Activated T-helper 9 cell treated with anti-CD3 and anti-CD28 coated beads, Interleukin-2, amount 50 U/mL, for 16 hours (primary cell): ENCODE measurements at regions not wholly inside any gene's neighbourhood (a gene's known extent, or its start where the extent isn't known, plus 50 kb on each side); places are given as distances from the start of the nearest gene placed in this dataset.
"Not testable (repeated sequence)": the region's sequence is repeated elsewhere in the genome, so short reads cannot be mapped to it uniquely, and the experiment has no call there.

Experiments used
- DNase-seq: peaks from one replicate; pipeline ENCODE4 v3.0.0-alpha.2; 2020; ENCODE audit warnings: low read depth

- no peak for DNase-seq
These were observed 533.9 kb downstream of the RFPL4B start for GRCh38 chr6:112881027-112881426.

- no peak for DNase-seq
These were observed 535.0 kb downstream of the RFPL4B start for GRCh38 chr6:112881828-112882780.

GRCh38 chr6:112883095-112883494 lies 536.0 kb downstream of the RFPL4B start:
- DNase-seq, result no peak

GRCh38 chr6:112886415-112886814 lies 539.3 kb downstream of the RFPL4B start:
- DNase-seq, result no peak

GRCh38 chr6:112887424-112887823 lies 540.3 kb downstream of the RFPL4B start:
- DNase-seq, result not testable (repeated sequence)

GRCh38 chr6:112899541-112899940 lies 552.4 kb downstream of the RFPL4B start:
- no peak for DNase-seq

- DNase-seq, result no peak
These were observed 556.2 kb downstream of the RFPL4B start for GRCh38 chr6:112903361-112903760.

- DNase-seq, result no peak
These were observed 559.6 kb downstream of the RFPL4B start for GRCh38 chr6:112906726-112907125.

- no peak for DNase-seq
These were observed 562.7 kb downstream of the RFPL4B start for GRCh38 chr6:112909781-112910180.

- no peak for DNase-seq
These were observed 563.1 kb downstream of the RFPL4B start for GRCh38 chr6:112910256-112910655.

GRCh38 chr6:112911959-112912358 lies 564.8 kb downstream of the RFPL4B start:
- DNase-seq, result no peak

- DNase-seq, result no peak
These were observed 565.4 kb downstream of the RFPL4B start for GRCh38 chr6:112912416-112913101.

- not testable (repeated sequence) for DNase-seq
These were observed 572.6 kb downstream of the RFPL4B start for GRCh38 chr6:112919744-112920143.

- no peak for DNase-seq
These were observed 573.9 kb downstream of the RFPL4B start for GRCh38 chr6:112920994-112921393.

- no peak for DNase-seq
These were observed 576.9 kb downstream of the RFPL4B start for GRCh38 chr6:112923940-112924587.

- DNase-seq, result no peak
These were observed 578.6 kb downstream of the RFPL4B start for GRCh38 chr6:112925702-112926101.

GRCh38 chr6:112927641-112928320 lies 580.7 kb downstream of the RFPL4B start:
- no peak for DNase-seq

GRCh38 chr6:112929641-112930040 lies 582.5 kb downstream of the RFPL4B start:
- DNase-seq, result no peak

- DNase-seq, result no peak
These were observed 584.7 kb downstream of the RFPL4B start for GRCh38 chr6:112931832-112932231.

GRCh38 chr6:112933947-112934346 lies 586.8 kb downstream of the RFPL4B start:
- DNase-seq, result no peak

- DNase-seq, result no peak
These were observed 587.5 kb downstream of the RFPL4B start for GRCh38 chr6:112934433-112935327.
